SHP77 treated with DMSO at 0.1 percent for 48 hours (cell line): ENCODE measurements at regions not wholly inside any gene's neighbourhood (a gene's known extent, or its start where the extent isn't known, plus 50 kb on each side); places are given as distances from the start of the nearest gene placed in this dataset.
"Not testable (repeated sequence)": the region's sequence is repeated elsewhere in the genome, so short reads cannot be mapped to it uniquely, and the experiment has no call there.

Experiments used
- DNase-seq: peaks from one replicate; lab custom pipeline; 2025; lab: John Stamatoyannopoulos, UW

DNA sequence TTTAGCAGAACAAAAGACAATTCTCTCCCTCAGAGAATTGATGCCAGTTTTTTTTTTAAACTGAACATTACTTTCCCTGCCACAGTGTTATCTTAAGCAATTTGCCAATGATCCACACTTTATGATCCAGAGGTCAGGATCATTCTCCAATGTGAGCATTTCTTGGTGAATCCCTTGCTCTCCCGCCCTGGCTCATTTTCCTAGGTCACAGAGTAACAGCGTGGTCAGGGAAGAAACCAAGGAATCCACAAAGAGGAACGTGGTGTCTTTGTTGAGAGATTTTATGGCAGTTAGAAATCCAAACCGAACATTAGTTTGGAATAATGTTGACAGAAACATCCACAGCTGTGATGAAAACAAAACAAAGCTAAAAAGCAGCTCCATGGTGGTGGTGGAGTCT is 250.3 kb downstream of the TTC32 start:
- DNase-seq, result no peak

DNA sequence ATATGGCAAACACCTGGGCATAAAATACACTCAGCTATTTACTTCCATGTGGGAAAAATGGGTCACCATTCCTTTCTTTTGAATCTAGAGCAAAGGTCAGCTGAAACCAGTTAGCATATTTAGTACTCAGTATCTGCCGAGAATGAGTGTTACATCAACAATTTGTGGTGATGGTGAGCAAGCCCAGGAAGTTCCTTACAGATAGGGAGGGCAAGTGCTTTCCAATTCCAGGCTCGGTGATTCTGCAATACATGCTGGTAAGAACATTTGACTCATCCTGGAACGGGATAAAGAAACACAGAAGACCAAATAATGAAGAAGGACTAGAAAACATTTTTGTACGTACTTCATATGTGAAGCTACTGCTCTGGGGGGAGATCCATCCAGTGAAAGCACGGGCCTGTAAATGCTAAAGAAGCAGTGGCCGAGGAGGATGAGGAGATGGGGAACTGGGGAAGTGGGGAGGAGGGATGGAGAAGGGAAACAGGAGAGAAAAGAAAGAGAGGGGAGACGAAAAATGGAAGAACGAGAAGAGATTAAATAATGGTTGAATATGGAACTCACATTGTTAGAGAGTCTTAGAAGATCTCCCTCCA is 251.9 kb downstream of the TTC32 start:
- no peak for DNase-seq

GRCh38 chr2:19649142-19649541 is 252.6 kb downstream of the TTC32 start:
- no peak for DNase-seq

DNA sequence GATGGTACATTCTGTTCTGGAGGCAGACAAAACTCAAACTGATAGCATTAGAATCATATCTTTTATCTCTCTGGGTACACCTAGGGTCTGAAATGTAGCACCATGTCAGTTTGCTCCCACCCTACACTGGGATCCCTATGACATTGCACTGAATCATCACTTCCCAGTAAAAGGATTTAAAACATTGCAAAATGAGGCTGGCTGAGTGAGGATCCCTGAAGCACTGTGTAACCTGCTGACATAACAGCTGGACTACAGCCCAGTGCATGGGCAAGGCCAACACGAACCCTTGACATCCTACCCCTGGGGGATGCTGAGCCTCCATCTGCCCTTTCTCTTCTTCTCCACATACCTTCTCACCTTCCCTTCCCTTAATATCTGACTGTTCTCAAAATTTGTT is 253.2 kb downstream of the TTC32 start:
- no peak for DNase-seq

DNA sequence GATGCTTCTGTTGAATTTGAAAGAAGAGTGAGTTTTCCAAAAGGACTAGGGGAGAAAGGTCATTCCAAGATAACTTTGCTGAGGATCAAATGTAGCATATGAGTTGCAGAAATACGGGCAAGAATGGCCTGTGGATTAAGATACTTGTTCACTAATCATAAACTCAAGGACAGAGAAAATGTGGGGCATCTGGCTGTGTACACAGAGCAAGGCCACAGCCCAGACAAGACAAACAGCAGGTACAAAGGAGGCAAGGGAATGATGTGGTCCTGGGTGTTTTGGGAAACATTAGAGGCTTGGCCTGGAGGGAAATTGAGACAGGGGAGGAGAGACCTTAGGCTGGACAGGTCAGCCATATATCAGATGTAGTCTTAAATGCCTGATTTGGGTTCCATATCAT is 254.8 kb downstream of the TTC32 start:
- DNase-seq, result no peak

DNA sequence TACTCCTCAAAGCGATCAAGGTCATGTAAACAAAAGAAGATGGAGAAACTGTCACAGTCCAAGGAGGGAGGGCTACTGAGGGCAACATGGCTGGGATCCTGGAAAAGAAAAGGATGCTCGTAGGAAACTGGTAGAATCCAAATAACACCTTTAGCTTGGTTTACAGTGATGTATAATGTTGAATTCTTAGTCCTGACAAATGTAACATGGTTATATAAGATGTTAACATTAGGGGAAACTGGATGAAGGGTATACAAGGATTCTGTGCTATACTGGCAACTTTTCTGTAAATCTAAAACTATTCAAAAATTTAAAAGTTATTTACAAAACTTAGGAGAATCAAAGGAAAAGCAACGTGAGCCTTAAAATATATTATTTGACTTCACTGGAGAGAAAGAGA is 257.0 kb downstream of the TTC32 start:
- no peak for DNase-seq

DNA sequence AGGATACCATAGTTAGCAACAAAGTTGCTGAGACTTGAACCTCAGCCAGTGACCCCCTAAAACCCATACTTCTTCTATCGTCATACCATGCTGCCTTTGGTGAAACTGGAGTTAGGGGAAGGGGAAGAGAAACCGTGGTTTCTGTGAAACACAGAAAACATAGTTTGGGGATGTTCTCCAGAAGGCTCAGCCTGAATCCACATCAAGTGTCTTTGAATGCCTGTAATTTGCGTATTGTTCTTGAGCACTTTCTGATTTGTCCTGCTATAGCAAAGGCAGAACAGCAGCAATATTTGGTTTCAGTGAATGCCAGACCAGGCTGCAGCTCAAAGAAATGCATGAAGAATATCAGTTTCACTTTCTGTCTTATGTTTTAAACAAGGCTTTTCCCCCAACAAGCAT is 258.7 kb downstream of the TTC32 start:
- no peak for DNase-seq

- no peak for DNase-seq
Observed at GRCh38 chr2:19642501-19642900, 259.3 kb downstream of the TTC32 start.

GRCh38 chr2:19635951-19636510 is 265.8 kb downstream of the TTC32 start:
- no peak for DNase-seq

DNA sequence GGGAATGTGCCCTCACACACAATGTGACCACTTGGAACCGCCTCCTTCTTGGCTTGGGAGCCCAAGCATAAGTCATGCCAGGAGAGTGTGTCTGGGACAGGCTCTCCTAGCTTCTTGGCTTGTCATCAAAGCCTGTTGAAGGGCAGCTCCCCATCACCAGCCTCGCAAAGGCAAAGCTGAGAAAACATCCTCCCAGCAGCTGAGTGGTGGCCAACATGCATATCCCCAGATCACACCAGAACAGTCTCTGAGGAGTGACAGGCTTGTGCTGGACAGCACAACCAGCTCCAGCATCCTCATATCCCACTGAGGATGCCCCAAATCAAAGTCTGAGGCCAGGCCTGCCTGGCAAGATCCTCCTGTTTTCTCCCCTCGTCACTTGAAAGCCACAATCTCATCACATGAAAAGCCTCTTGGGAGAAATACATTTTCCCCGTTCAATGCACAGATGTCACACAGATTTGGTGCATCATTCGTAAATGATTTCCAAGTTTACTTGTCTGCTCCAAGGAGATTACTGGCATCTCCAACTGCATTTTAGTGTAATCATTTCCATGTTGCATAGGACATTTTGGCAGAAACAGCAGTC is 269.3 kb downstream of the TTC32 start:
- DNase-seq, result no peak

DNA sequence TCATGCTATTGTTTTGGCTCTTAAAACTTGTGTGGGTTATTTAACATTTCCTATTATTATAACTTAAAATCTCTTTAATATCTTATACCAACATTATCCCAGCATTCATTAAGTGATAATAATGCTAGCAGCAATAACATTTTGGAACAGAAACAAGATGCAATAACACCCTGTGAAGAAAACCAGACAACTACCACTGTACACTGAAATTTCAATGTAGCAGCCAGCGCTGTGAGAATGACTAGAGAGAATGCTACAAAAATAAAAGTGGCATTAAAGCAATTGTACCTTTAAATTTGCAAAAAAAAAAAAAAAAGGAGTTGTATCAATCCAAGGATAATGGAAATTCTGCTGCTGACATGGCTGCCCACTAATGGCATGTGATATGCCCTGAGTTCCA is 269.9 kb downstream of the TTC32 start:
- DNase-seq, result no peak

DNA sequence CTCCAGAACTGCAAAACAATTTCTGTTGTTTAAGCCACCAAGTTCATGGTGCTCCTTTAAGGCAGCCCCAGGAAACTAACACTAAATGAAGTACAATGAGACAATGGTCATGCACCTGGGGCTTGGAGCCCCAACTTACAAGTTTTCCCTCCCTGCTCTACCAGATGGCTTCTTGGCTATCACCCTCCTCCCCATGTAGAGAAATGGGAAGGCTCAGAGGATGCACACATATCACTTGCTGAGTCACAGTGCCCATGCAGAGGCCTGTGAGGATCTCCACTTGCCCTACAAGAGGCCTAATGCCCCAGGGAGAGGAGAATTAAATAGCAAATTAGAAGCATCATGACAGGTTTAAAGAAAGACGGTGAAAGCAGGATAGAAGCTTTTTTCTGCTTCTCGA is 270.9 kb downstream of the TTC32 start:
- DNase-seq, result no peak

GRCh38 chr2:19627359-19627758 is 268.9 kb upstream of the OSR1 start:
- no peak for DNase-seq

DNA sequence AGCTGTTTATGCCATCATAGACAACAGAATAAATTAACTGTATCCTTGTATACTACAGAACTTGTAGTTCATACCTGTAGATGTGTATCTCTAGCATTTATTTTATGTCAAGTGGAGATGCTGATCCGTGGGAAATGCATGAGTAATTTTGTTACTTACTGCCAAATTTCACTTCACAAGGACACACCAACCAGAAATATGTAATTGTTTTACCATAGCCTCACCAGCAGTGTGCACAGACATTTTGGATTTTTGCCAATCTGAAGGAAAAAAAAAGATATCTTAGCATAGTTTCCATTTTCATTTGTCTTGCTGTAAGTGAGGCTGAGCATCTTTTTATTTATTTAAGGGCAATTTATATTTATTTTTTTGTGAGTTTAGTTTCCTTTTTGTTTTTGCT is 265.1 kb upstream of the OSR1 start:
- DNase-seq, result no peak

- DNase-seq, result no peak
Observed at GRCh38 chr2:19617257-19617848, 258.9 kb upstream of the OSR1 start.

DNA sequence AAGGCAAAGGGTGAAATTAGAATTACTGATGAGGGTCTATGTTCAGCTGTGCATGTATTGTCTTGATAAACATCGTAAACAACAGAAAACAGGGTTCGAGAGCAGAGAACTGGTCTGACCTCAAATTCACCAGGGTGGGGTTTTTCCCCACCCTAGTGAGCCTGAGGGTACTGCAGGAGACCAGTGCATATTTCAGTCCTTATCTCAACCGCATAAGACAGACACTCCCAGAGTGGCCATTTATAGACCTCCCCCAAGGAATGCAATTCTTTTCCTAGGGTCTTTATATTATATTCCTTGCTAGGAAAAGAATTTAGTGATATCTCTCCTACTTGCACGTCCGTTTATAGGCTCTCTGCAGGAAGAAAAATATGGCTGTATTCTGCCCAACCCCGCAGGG is 257.0 kb upstream of the OSR1 start:
- DNase-seq, result not testable (repeated sequence)

DNA sequence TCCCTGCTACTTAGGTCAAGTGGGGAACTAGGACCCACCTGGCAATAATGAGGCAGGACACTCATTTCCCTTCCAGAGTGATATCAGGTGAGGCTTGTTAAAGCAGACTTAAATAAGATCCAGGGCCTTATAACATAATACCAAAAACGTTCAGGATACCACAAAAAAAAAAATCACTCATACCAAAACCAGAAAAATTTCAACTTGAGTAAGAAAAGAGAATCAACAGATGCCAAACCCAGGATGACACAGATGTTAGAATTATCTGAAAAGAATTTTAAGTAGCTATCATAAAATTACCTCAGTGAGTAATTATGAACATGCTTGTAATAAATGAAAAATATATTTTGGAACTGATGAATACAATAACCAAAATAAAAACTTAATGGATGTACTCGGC is 255.6 kb upstream of the OSR1 start:
- no peak for DNase-seq

DNA sequence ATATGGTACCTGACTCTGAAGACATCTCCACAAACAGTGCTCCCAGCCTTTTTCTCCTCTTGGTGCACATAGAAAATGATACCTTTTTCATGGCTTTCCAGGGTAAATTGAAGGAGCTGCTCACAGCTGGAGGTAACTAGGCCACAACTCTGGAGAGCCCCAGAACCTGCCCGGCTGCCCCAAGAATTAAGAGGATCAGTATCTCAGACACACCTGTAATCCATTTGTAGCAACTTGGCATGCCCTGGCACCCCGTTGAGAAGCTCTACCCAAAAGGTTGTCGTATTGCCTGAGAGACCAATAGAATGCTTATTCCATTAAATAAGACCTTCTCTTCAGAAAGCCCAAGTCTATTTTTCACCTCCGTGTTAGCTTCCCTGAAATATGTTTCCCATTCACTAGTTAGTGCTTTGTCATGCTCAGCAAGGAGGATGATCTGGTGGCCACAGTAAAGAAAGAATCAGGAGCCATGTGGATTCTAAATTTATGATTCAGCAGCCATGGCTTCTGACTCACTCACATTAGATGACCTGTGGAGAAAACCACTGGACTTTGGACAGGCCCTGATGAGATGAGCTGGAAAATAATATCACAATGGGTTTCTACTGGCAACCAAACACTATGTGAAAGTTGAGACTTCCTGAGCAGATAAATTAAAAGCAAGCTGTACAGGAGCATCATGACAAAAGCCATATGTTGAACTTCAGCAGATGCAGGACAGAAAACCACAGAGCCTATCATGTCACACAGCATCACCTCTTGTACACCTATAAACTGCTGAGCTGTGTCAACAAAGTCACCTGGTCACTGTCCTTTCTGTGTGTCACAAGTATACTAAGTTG is 253.3 kb upstream of the OSR1 start:
- DNase-seq, result no peak

GRCh38 chr2:19609266-19609665 is 250.8 kb upstream of the OSR1 start:
- no peak for DNase-seq

DNA sequence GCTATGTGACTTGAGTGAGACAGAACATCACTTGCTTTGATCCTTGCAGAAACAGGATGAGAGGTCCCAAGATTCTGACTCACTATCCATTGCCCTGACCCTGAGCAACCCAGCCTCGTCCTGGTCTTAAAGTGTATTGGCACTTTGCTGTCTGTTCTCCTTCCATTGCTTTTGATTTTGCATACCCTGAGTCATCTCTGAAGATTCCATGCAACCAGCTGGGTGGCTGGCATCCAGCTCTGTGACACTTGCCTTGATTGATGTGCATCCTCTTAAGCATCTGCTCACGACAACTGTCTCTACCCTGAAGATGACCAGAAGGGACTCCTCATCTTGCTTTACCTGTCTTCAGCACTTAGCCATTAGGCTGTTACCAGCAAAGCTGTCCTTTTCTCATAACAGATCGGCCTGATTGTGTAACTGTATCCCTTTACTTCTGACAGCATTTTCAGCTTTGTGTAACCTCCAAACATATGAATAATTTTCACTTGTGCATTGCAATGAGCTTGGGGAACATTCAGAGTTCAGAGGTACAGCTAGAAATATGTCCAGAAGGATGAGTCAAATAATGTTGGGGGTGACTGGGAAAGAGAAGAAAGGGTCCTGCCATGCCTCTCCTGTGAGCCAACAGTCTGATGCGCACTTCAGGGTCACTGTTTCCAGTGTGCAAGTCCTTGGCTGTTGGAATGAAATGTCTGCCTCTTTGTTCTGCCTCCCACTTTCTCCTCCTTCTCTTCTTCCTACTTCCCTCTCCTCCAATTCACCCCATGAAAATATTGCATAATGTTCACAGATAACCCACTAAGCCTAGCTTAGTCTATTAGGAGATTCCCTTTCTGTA is 249.7 kb upstream of the OSR1 start:
- no peak for DNase-seq

DNA sequence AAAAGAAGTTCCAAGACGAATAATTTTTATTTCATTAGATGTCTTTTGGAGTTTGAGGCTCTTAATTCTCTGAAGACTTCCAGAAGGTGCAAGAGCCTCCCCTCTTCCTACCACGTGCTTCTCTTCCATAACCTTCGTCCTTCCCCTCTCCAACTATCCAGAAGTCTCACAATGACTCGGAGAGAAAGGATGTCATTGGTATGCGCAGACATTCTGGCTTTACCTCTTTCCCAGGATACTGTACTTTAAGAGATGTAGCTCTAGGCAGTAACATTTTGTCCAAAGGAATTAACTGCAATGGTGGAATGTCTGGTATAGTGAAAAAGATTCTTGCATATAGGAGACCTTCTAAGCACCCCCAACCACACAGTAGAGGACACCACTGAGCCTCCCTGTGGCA is 249.0 kb upstream of the OSR1 start:
- DNase-seq, result no peak

DNA sequence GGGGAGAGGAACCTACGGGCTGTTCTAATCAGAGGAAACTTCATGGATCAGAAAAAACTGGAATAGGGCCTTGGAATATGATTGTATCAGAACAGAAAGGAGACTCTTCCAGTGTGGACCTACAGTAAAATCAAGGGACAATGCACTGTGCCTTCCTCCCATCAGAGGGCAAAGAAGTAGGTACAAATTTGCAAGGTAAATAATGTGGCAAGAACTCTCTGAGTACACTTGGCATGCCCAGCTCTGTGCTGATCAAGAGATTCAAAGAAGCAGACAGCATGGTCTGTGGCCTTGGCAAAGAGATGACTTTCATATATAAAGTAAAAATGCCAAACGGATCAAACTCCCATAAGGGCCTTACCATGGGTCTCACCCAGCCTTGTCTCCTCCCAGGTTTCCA is 242.6 kb upstream of the OSR1 start:
- no peak for DNase-seq
